Hepatic stellate cell (primary cell): ENCODE measurements at regions not wholly inside any gene's neighbourhood (a gene's known extent, or its start where the extent isn't known, plus 50 kb on each side); places are given as distances from the start of the nearest gene placed in this dataset.
"Not testable (repeated sequence)": the region's sequence is repeated elsewhere in the genome, so short reads cannot be mapped to it uniquely, and the experiment has no call there.

Experiments
- DNase-seq: peaks from one replicate; pipeline ENCODE4 v3.0.0; 2011; ENCODE audit warnings: low spot score

DNA sequence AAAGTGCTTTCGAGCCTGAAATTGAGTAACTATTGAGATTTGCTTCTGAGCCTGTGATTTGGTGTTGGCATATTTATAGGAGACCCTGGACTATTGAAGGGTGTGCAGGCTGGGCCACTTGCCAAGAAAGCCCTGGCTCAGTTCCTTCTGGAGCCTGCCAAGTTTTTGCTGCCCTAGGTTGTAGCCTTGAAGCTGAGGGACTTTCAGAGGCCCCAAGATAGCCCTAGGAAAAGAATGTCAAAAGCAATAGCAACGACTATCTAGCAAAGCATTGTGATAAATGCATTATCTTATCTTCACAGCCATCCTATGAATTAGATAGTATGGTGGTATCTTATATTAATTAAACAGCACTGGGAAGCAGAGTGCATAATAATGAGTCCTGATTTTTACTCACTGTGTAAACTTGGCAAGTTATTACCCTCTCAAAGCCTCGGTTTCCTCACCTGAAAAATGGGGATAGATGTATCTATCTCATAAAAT lies 473.7 kb upstream of the PODXL start:
- DNase-seq: no peak

- no peak for DNase-seq
Observed at GRCh38 chr7:132029369-132030085, 473.1 kb upstream of the PODXL start.

DNA sequence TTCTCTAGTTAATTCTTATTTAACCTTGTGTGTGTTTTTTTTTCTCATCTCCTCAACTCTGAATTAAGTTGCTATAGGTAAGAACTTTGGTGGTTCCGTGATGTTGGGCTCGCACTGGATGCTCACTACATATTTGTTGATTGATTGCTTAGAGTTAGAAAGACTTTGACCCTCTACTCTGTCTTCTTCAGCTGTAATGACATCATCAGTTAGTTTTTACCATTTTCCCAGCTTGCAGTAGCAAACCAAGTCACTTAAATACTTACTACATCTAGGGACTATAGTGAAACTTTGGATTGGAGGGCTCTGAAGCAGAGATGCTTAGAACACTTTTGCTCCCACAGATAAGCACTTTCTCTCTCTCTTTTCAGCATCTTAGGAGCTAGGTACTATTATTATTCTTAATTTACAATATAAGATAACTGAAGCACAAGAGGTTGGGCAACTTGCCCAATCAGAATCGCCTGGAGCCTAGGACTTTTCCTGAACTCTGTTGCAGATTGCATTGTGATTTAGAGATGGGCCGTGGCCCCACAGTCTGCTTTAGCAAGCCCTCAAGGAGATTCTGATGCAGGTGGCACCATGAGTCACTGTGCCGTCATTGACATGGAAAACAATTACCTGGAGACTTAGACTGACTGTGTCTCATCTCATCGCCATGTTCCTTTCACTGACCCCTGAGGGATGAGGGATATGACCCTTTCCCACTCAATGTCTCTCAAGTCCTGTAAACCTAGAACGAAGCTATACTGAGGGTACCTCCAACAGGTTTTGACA lies 471.9 kb upstream of the PODXL start:
- no peak for DNase-seq

DNA sequence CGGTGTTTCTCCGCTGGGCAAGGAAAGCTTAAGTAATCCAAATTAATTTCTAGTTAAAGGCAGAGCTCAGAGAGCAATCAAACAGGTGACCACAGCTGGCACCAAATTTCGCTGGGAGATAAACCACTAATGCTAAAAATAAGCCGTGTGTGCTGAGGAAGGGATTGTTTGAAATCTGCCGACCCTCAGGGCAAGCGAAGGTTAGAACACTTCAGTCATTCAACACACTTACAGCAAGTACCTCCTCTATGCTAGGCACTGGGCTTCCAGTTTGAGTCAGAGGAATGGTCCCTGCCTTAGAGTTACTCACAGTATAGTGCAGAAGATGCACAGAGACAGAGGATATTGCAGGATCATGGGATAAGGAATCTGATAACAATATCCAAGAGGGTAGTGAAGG lies 467.9 kb upstream of the PODXL start:
- DNase-seq: no peak

DNA sequence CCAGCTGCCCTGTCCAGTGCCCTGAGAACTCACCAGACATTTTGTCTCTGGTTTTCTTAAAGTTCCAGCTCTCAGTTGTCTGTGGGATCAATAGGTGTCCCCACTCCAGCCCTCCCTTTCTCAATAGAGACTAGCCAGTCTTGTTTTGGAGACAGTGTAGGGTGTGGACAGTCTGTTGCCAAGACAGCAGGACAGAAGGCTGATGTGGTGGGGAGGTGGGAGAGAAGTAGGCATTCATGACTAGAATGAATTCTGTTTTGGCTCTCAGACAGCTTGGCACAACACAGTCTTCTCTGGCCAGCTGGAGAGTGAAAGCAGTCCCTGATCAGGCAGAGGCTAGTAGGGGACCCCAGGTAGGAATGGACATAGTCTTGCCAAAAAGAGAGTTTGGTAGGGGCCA lies 467.0 kb upstream of the PODXL start:
- no peak for DNase-seq

DNA sequence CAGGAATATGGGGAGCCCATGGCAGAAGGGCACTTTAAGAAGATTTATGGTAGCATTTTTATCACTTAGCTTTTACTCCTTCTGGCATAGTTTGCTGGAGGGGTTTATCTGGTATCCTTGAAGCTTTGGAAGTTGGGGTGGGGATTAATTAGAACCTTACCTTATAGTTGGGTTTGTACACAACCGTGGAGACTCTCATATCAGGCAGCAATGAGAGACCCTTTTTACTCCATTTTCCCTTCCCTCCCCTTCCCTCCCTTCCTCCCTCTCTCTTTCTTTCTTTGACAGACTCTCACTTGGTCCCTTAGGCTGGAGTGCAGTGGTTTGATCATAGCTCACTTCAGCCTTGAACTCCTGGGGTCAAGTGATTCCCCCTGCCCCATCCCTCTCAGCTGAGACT lies 465.8 kb upstream of the PODXL start:
- no peak for DNase-seq

- no peak for DNase-seq
Observed at GRCh38 chr7:132019703-132020102, 463.3 kb upstream of the PODXL start.

- DNase-seq: no peak
Observed at GRCh38 chr7:132009778-132010177, 453.4 kb upstream of the PODXL start.

- DNase-seq: peak; percentile 17
Observed at GRCh38 chr7:132004529-132004928, 448.1 kb upstream of the PODXL start.

- DNase-seq: no peak
Observed at GRCh38 chr7:132002343-132002968, 446.0 kb upstream of the PODXL start.

GRCh38 chr7:132001146-132001545 lies 444.7 kb upstream of the PODXL start:
- DNase-seq: no peak

DNA sequence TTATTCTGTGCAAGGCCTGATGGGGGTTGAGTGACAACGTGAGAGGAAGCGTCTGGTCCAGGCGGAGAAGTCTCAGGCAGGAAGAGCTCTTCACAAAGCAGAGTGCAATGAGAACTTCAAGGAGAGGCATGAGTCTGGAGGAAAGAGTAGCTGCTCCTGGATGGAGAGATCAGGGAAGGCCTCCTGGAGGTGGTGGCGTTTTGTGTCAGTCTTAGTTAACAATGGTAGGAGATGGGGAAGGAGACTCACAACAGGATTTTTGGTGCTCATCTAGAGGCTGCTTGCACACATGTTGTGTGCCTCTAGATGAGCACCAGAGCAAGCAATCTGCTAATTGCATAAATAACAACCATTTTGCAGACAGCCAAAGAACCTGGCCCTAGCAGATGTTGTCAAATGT lies 442.8 kb upstream of the PODXL start:
- DNase-seq: no peak

DNA sequence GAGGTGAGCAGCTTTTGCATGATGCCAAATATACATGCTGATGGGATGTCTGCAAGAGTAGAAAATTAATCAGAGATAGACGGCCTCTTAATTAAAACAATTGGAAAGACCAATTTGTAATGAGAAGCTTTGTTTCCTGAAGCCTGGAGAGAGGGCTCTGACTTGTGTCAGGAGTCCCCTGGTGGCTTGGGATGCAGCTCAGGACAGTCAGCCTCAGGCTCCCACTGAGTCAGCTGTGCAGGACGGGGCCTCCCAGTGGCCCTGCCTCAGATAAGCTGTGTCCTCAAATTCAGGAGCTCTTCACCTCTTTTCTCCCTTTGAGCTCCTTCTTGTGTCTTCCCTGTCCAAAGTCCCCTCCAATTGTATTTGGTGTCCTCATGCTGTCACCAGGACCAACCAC lies 438.9 kb upstream of the PODXL start:
- no peak for DNase-seq

DNA sequence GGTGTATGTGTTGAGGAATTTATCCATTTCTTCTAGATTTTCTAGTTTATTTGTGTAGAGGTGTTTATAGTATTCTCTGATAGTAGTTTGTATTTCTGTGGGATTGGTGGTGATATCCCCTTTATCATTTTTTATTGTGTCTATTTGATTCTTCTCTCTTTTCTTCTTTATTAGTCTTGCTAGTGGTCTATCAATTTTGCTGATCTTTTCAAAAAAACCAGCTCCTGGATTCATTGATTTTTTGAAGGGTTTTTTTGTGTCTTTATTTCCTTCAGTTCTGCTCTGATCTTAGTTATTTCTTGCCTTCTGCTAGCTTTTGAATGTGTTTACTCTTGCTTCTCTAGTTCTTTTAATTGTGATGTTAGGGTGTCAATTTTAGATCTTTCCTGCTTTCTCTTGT lies 424.6 kb upstream of the PODXL start:
- not testable (repeated sequence) for DNase-seq

GRCh38 chr7:131978118-131978517 lies 421.7 kb upstream of the PODXL start:
- DNase-seq: not testable (repeated sequence)

GRCh38 chr7:131976411-131976810 lies 420.0 kb upstream of the PODXL start:
- DNase-seq: no peak

DNA sequence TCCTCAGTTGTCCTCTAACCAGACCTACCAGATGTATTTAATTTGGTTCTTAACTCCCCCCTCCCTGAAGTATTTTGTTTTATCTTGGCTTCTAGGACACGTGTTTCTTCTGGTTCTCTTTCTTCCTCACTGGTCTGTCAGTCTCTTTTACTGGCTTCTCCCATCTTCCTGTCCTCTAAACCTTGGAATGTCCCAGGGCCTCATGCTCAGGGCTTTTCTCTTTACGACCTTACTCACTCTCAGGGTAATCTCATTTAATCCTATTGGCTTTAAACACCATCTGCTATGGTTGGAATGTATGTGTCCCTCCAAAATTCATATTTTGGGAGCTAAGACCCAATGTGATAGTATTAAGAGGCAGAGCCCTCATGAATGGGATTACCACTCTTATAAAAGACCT lies 418.2 kb upstream of the PODXL start:
- DNase-seq: no peak

DNA sequence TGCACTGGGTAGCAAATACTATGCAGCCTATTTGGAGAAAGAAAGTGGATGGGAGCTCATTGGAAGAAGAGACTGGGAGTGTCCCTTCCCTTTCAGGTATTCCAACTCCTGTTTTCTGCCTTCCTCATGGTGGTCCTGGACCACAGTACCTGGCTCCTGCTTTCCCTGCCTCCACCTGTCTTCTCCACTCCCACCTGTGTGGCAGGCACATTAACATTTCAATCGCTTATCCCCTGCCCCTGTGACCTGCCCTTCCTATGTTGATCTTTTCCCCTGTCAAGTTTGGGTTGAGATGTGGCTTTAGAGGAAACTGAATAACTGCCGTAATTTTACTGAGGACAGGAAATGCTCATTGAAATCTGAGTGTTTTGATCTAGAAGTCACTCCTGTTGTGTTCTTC lies 415.8 kb upstream of the PODXL start:
- DNase-seq: no peak

DNA sequence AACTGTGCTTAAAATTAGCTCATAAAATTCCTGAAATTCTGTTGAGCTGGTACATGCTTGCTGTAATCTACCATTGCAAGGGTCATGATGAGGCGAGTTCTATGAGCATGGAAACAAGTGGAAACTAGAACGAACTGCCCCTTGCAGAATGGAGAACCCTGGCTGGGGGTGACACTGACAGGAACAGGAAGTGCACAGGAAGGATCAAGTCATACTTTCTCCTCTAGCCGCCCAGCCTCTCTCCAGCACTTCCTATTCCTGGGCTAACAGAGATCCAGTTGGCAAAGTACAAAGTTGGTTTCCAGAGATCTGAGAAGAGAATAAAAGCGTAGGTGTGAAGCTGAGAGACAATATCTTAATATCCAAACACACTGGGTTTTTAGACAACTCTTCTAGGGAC lies 414.2 kb upstream of the PODXL start:
- DNase-seq: no peak

DNA sequence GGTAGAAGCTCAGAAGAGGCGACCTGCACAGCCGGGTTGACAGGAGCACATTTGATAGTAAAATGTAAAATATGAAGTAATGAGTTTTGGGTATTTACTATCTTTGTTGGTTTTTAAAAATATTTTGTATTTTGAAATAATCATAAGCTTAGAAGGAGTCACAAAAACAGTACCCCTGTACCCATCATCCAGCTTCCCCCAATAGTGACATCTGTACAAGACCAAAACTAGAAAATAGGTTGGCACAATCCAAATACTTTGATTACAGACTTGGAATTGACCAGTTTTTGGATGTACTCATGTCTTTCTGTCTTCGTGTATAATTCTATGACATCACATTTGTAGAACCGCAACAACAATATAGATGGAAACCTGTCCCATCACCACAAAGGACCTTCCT lies 413.1 kb upstream of the PODXL start:
- DNase-seq: no peak

- DNase-seq: no peak
Observed at GRCh38 chr7:131967216-131967730, 410.8 kb upstream of the PODXL start.

- DNase-seq: no peak
Observed at GRCh38 chr7:131964203-131964602, 407.8 kb upstream of the PODXL start.
